ENCODE measurements at regions not wholly inside any gene's neighbourhood (a gene's known extent, or its start where the extent isn't known, plus 50 kb on each side); places are given as distances from the start of the nearest gene placed in this dataset.
"Not testable (repeated sequence)": the region's sequence is repeated elsewhere in the genome, so short reads cannot be mapped to it uniquely, and the experiment has no call there.

- no peak for DNase-seq
Measured at GRCh38 chr6:28659250-28659566, 133.5 kb downstream of the GPX5 start.

DNA sequence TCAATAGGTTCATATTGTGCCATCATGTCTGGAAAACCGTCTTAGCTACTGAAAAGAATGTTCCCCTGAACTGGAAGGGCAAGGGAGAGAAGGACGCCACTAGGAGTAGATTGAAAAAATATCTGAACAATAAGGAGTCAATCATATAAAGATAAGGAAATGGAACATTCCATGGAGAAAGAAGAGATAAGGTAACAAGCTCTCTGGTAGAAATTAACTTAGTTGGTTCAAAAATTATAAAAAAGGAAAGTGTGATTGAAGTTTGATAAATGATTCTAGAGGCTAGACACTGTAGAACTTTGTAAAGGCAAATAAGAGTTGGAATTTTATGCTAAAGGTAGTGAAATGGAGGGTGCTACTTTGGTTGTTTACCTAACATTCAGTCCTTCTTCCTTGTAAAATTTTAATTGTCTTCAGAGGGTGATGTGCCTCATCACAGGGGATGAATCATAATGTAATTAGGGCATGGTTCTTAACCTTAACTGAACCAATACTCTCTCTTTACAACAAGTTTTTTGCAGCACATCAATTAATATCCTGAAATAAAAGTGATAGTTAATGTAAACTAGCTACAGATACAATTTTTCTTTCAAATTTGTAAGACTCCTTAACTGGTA lies 135.5 kb downstream of the GPX5 start:
- no peak for DNase-seq

- no peak for DNase-seq
Measured at GRCh38 chr6:28664870-28665396, 139.3 kb downstream of the GPX5 start.

- DNase-seq = no peak
Measured at GRCh38 chr6:28673417-28673786, 147.7 kb downstream of the GPX5 start.

GRCh38 chr6:28673787-28674671 lies 148.3 kb downstream of the GPX5 start:
- DNase-seq = no peak

GRCh38 chr6:28675600-28675999 lies 149.9 kb downstream of the GPX5 start:
- no peak for DNase-seq

- DNase-seq = no peak
Measured at GRCh38 chr6:28682542-28682941, 156.9 kb downstream of the GPX5 start.

GRCh38 chr6:28682956-28683685 lies 157.4 kb downstream of the GPX5 start:
- DNase-seq = not testable (repeated sequence)

DNA sequence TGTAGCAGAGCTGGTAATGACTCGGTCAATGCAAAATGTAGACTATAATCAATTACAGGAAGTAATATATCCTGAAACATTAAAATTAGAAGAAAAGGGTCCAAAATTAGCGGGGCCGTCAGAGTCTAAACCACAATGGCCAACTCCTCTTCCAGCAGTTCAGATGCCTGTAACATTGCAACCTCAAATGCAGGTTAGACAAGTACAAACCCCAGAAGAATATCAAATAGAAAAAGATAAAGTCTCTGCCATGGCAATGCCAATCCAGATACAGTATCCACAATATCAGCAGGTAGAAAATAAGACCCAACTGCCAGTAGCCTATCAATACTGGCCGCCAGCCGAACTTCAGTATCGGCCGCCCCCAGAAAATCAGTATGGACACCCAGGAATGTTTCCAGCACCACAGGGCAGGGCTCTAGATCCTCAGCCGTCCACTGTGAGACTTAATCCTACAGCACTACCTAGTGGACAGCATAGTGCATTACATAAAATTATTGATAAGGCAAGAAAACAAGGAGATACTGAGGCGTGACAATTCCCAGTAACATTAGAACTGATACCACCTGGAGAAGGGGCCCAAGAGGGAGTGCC lies 158.4 kb downstream of the GPX5 start:
- no peak for DNase-seq

GRCh38 chr6:28685960-28686359 lies 160.3 kb downstream of the GPX5 start:
- DNase-seq = not testable (repeated sequence)

- not testable (repeated sequence) for DNase-seq
Measured at GRCh38 chr6:28686446-28687027, 160.9 kb downstream of the GPX5 start.

DNA sequence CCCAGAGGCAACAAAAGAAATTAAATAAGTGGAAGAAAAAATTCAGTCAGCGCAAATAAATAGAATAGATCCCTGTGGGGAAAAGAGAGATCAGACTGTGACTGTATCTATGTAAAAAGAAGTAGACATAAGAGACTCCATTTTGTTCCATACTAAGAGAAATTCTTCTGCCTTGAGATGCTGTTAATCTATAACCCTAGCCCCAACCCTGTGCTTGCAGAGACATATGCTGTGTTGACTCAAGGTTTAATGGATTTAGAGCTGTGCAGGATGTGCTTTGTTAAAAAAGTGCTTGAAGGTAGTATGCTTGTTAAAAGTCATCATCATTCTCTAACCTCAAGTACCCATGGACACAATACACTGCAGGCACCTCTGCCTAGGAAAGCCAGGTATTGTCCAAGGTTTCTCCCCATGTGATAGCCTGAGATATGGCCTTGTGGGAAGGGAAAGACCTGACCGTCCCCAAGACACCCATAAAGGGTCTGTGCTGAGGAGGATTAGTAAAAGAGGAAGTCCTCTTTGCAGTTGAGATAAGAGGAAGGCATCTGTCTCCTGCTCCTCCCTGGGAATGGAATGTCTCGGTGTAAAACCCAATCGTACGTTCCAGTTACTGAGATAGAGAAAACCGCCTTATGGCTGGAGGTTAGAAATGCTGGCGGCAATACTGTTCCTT lies 161.8 kb downstream of the GPX5 start:
- DNase-seq = not testable (repeated sequence)

DNA sequence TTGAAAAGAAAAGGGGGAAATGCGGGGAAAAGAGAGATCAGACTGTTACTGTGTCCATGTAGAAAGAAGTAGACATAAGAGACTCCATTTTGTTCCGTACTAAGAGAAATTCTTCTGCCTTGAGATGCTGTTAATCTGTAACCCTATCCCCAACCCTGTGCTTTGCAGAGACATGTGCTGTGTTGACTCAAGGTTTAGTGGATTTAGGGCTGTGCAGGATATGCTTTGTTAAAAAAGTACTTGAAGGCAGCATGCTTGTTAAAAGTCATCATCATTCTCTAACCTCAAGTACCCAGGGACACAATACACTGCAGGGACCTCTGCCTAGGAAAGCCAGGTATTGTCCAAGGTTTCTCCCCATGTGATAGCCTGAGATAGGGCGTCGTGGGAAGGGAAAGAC lies 166.3 kb downstream of the GPX5 start:
- not testable (repeated sequence) for DNase-seq

GRCh38 chr6:28693033-28693750 lies 167.5 kb downstream of the GPX5 start:
- DNase-seq = no peak

DNA sequence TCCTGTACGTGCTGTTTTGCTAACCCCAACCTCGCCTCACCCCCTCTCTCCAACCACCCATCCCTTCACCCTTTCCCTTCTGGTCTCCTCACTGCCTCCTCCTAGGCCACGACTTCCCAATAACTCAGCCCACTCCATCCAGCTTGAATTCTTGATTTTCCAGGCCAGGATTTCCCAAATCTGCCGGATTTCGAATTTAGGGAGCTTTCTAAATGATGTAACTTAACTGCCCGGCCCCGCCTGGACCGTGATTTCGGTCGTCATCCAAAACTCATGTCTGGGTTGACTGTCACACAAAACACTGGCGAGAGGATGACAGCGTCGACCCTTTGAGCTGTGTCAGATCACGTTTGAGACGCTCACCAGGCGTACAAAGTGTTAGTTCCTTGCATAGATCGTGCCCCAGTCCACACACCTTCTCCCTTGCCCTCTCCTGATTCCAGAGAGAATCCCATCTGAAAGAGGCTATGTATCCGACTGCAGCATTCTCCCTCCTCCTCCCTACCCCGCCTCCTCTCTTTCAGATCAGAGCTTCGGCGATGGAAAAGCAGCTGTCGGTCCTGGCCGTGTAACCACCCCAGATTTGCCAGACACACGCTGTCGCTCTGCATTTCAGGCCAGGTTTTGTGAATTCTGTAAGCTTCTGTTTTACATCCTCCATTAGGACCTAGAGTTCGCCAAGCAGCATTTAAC lies 168.2 kb downstream of the GPX5 start:
- DNase-seq = no peak

GRCh38 chr6:28695715-28696114 lies 170.0 kb downstream of the GPX5 start:
- no peak for DNase-seq

DNA sequence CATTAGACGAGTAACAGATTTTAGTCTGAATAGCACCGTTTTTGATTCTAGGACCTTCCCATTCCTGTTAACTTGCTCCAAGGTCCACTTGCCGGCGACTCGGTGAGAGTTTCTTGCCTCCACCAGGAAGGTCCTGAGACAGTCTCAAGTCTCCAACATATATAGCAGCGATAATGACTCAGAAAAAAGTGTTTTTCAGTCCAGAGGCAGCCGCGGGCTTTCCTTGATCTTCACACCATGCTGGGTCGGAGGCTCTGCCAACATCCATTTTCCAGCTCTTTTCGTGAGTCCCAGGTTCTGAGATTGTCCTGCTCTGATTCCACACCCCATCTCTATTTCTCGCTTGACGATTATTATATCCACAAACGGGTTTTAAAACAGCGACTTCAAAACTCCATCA lies 170.5 kb downstream of the GPX5 start:
- DNase-seq = no peak

GRCh38 chr6:28696682-28697081 lies 171.0 kb downstream of the GPX5 start:
- no peak for DNase-seq

GRCh38 chr6:28707387-28708282 lies 182.0 kb downstream of the GPX5 start:
- no peak for DNase-seq

Measured in NCI-H187 (cell line).